SK-N-SH (cell line): ENCODE measurements at regions not wholly inside any gene's neighbourhood (a gene's known extent, or its start where the extent isn't known, plus 50 kb on each side); places are given as distances from the start of the nearest gene placed in this dataset.

ENCODE experiments used
- CTCF ChIA-PET: fragments of 300-600, 350-600 bp; formaldehyde crosslinking; extraction: SDS; loops from one replicate; lab custom pipeline; 2021; lab: Yijun Ruan, JAX
- POLR2A ChIA-PET: fragments of 350-600 bp; sonication (Branson Sonifier 250); formaldehyde crosslinking; extraction: SDS; loops from one replicate; lab custom pipeline; 2020; ENCODE audit warnings: antibody characterized with exemption, inconsistent platforms; lab: Yijun Ruan, JAX
- DNase-seq: peaks from one replicate; pipeline ENCODE4 v3.0.0; 2012
- H2AFZ ChIP-seq: fragments of 200-600 bp; sonication (generic); 2 replicates; pipeline ENCODE4 v1.8.1; 2016; ENCODE audit warnings: antibody characterized with exemption, mild to moderate bottlenecking, low read depth
- H3F3A ChIP-seq: fragments of 200-600 bp; sonication (generic); replicated peaks from 2 replicates; pipeline ENCODE3; 2016; ENCODE audit warnings: antibody characterized with exemption, mild to moderate bottlenecking; ENCODE audit not compliant: insufficient read depth
- H3K27ac ChIP-seq, 2 experiments: fragments of 200-500 bp in 1 of 2; fragments of 200-600 bp in 1 of 2; sonication (Bioruptor generic) in 1 of 2; sonication (generic), shearing (Covaris generic) in 1 of 2; 2 replicates each; pipeline versions ENCODE4 v1.5.1 to v1.6.1; 2014 to 2016; ENCODE audit warnings: low read depth in 2 of 2, inconsistent platforms in 1 of 2, low read length in 1 of 2, mild to moderate bottlenecking in 1 of 2, mixed read lengths in 1 of 2
- H3K27me3 ChIP-seq: fragments of 200-600 bp; sonication (generic), shearing (Covaris generic); 2 replicates; pipeline ENCODE4 v1.6.1; 2016; ENCODE audit warnings: mixed run types; ENCODE audit not compliant: insufficient read depth
- H3K36me3 ChIP-seq, 2 experiments: fragments of 200-500 bp in 1 of 2; fragments of 200-600 bp in 1 of 2; sonication (Bioruptor generic) in 1 of 2; sonication (generic) in 1 of 2; replicated peaks in 1 of 2; 2 replicates each; pipeline versions ENCODE3 to v1.5.1; 2014 to 2016; ENCODE audit warnings: low read length in 1 of 2, mild to moderate bottlenecking in 1 of 2; ENCODE audit not compliant: insufficient read depth in 2 of 2, control insufficient read depth in 1 of 2
- H3K4me1 ChIP-seq, 2 experiments: fragments of 200-500 bp in 1 of 2; fragments of 200-600 bp in 1 of 2; sonication (Bioruptor generic) in 1 of 2; sonication (generic), shearing (Covaris generic) in 1 of 2; 2 replicates each; pipeline versions ENCODE4 v1.5.1 to v1.6.1; 2014 to 2016; ENCODE audit warnings: low read depth in 1 of 2, low read length in 1 of 2, mixed run types in 1 of 2; ENCODE audit not compliant: insufficient read depth in 2 of 2, control insufficient read depth in 1 of 2
- H3K4me2 ChIP-seq: fragments of 200-600 bp; sonication (generic), shearing (Covaris generic); 2 replicates; pipeline ENCODE4 v1.6.1; 2017; ENCODE audit warnings: mixed run types
- H3K4me3 ChIP-seq, 2 experiments: fragments of 200-500 bp in 1 of 2; fragments of 200-600 bp in 1 of 2; sonication (Bioruptor generic) in 1 of 2; sonication (generic), shearing (Covaris generic) in 1 of 2; 2 replicates each; pipeline versions ENCODE4 v1.5.1 to v1.8.1; 2014 to 2016; ENCODE audit warnings: low read depth in 2 of 2, inconsistent platforms in 1 of 2, low read length in 1 of 2, mild to moderate bottlenecking in 1 of 2, mixed read lengths in 1 of 2, moderate library complexity in 1 of 2
- H3K79me2 ChIP-seq: fragments of 200-600 bp; sonication (generic); 2 replicates; pipeline ENCODE4 v1.8.1; 2017; ENCODE audit warnings: mild to moderate bottlenecking; ENCODE audit not compliant: insufficient read depth
- H3K9ac ChIP-seq: fragments of 200-600 bp; sonication (generic); 2 replicates; pipeline ENCODE4 v1.6.1; 2017; ENCODE audit warnings: mixed run types
- H3K9me2 ChIP-seq: fragments of 200-600 bp; sonication (generic); 2 replicates; pipeline ENCODE4 v1.6.1; 2017; ENCODE audit warnings: mixed run types
- H3K9me3 ChIP-seq: fragments of 200-600 bp; sonication (generic); 2 replicates; pipeline ENCODE4 v1.6.1; 2017; ENCODE audit warnings: mixed run types, mild to moderate bottlenecking, moderate library complexity
- H4K20me1 ChIP-seq: fragments of 200-600 bp; sonication (generic); 2 replicates; pipeline ENCODE4 v1.6.1; 2017; ENCODE audit warnings: mild to moderate bottlenecking, mixed run types; ENCODE audit not compliant: insufficient read depth
- FOSL2 ChIP-seq: IDR thresholded peaks from 2 replicates; pipeline ENCODE4 v1.4.0; 2012; ENCODE audit warnings: low read depth, mild to moderate bottlenecking, moderate library complexity, borderline replicate concordance
- FOXJ3 ChIP-seq: sonication (generic); formaldehyde crosslinking; IDR thresholded peaks from 2 replicates; pipeline ENCODE4 v1.5.1; 2020; ENCODE audit warnings: mild to moderate bottlenecking, missing genetic modification reagents
- FOXM1 ChIP-seq: IDR thresholded peaks from 2 replicates; pipeline ENCODE4 v1.4.0; 2012; ENCODE audit warnings: low read depth, mild to moderate bottlenecking
- GABPA ChIP-seq: IDR thresholded peaks from 2 replicates; pipeline ENCODE4 v1.4.0; 2012; ENCODE audit warnings: low read depth, mild to moderate bottlenecking
- MEF2A ChIP-seq: IDR thresholded peaks from 2 replicates; pipeline ENCODE4 v1.4.0; 2012; ENCODE audit warnings: low read depth, borderline replicate concordance
- MXI1 ChIP-seq: IDR thresholded peaks from 2 replicates; pipeline ENCODE4 v1.6.1; 2012; ENCODE audit warnings: mild to moderate bottlenecking, low read depth, low read length, improper control_type of control experiment
- RAD21 ChIP-seq: IDR thresholded peaks from 2 replicates; pipeline ENCODE4 v1.6.1; 2012; ENCODE audit warnings: mild to moderate bottlenecking, low read length
- RFX5 ChIP-seq: IDR thresholded peaks from 2 replicates; pipeline ENCODE4 v1.6.1; 2012; ENCODE audit warnings: mild to moderate bottlenecking, improper control_type of control experiment, low read length
- SIN3A ChIP-seq: IDR thresholded peaks from 2 replicates; pipeline ENCODE4 v1.6.1; 2012; ENCODE audit warnings: low read depth, mild to moderate bottlenecking, low read length, moderate library complexity, borderline replicate concordance
- WGBS: methylation state at CpG from one replicate; pipeline ENCODE4 v1.1.6; 2017; ENCODE audit warnings: low lambda C conversion rate; 5-methylcytosine and 5-hydroxymethylcytosine counted together
- TF ChIP-seq, protein P1 (sequence below): IDR thresholded peaks from 2 replicates; pipeline ENCODE4 v1.6.1; 2012; ENCODE audit warnings: mild to moderate bottlenecking, low read depth, low read length, moderate library complexity
- TF ChIP-seq, protein P2 (sequence below): fragments of 150-350 bp; IDR thresholded peaks from 2 replicates; pipeline ENCODE4 v1.6.1; 2016; ENCODE audit warnings: mild to moderate bottlenecking, low read depth, low read length
- TF ChIP-seq, protein P3 (sequence below): fragments of 150-350 bp; IDR thresholded peaks from 2 replicates; pipeline ENCODE4 v1.6.1; 2017; ENCODE audit warnings: antibody characterized with exemption, low read length, low read depth, borderline replicate concordance
- TF ChIP-seq, protein P4 (sequence below): IDR thresholded peaks from 2 replicates; pipeline ENCODE4; 2012
- TF ChIP-seq, protein P5 (sequence below): IDR thresholded peaks from 2 replicates; pipeline ENCODE4 v1.4.0; 2012; ENCODE audit warnings: low read depth

DNA sequence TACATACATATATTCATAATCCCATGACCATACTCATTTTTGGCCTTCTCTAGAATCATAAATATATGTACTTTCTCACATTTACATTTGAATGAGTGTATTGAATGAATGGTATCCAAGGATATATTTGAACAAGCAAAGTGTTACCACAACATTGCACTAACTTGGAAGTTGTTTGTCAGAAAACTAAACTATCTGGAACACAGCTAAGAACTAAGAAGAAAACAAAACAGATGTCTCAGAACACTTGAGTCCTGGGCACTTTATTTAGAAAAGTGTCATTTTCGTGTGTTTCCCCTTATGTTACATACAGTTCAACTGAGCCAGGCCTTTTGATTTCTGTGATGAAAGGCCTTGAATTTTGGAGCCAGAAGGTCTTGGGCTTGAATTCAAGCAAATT is 466.7 kb upstream of the FAT1 start:
- no peaks in the 10 kb centered on the region for H3K9me3 ChIP-seq
- 11% methylated on average over 1 of the region's 1 CpG for whole genome bisulfite sequencing

DNA sequence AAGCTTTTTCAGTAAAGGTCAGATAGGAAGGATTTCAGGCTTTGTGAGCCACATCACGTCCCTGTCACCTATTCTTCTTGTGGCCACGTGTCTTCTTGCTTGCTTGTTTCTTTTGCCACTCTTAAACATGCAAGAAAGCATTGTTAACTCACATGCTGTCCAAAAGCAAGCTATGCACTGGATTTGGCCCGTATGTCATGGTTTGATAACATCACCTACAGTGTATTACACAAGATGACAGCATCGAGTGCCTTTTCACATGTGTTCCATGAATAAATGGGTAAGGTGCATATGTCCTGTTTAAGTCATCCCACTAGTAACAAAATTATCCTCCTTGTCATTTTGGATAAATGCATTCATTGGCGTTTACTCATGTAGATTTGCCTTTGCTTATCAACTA is 468.0 kb upstream of the FAT1 start:
- Histone ChIP-seq H3K9me2 (no peaks in the 10 kb centered on the region), H3K27me3 (no peaks in the 10 kb centered on the region), H3F3A (no peaks in the 10 kb centered on the region), H3K9me3 (no peaks in the 10 kb centered on the region), H3K79me2 (no peaks in the 10 kb centered on the region), H2AFZ (no peak overlapping the region), H4K20me1 (no peaks in the 10 kb centered on the region), H3K4me1 (no peaks in the 10 kb centered on the region), H3K4me2 (no peak overlapping the region), H3K9ac (no peak overlapping the region), H3K4me3 (no peak overlapping the region), H3K36me3 (no peaks in the 10 kb centered on the region), H3K27ac (no peak overlapping the region)
- CTCF ChIA-PET, result no interaction called here
- no peak for DNase-seq
- POLR2A ChIA-PET, result no interaction called here
- TF ChIP-seq, protein P1, sequence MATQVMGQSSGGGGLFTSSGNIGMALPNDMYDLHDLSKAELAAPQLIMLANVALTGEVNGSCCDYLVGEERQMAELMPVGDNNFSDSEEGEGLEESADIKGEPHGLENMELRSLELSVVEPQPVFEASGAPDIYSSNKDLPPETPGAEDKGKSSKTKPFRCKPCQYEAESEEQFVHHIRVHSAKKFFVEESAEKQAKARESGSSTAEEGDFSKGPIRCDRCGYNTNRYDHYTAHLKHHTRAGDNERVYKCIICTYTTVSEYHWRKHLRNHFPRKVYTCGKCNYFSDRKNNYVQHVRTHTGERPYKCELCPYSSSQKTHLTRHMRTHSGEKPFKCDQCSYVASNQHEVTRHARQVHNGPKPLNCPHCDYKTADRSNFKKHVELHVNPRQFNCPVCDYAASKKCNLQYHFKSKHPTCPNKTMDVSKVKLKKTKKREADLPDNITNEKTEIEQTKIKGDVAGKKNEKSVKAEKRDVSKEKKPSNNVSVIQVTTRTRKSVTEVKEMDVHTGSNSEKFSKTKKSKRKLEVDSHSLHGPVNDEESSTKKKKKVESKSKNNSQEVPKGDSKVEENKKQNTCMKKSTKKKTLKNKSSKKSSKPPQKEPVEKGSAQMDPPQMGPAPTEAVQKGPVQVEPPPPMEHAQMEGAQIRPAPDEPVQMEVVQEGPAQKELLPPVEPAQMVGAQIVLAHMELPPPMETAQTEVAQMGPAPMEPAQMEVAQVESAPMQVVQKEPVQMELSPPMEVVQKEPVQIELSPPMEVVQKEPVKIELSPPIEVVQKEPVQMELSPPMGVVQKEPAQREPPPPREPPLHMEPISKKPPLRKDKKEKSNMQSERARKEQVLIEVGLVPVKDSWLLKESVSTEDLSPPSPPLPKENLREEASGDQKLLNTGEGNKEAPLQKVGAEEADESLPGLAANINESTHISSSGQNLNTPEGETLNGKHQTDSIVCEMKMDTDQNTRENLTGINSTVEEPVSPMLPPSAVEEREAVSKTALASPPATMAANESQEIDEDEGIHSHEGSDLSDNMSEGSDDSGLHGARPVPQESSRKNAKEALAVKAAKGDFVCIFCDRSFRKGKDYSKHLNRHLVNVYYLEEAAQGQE, result no peak
- TF ChIP-seq RFX5, result no peak
- WGBS, result 27% methylated on average over 5 of the region's 5 CpGs

More for the DNA sequence above, 466.7 kb upstream of the FAT1 start:
- no peaks in the 10 kb centered on the region for H3K36me3 ChIP-seq
- H3K9me2 ChIP-seq, result no peaks in the 10 kb centered on the region
- no peaks in the 10 kb centered on the region for H3K4me1 ChIP-seq
- H3K9ac ChIP-seq, result no peak overlapping the region
- H3K79me2 ChIP-seq, result no peaks in the 10 kb centered on the region
- no peaks in the 10 kb centered on the region for H4K20me1 ChIP-seq
- H3K4me2 ChIP-seq, result no peak overlapping the region
- H3K4me3 ChIP-seq, result no peak overlapping the region
- H3K27me3 ChIP-seq, result no peaks in the 10 kb centered on the region
- POLR2A ChIA-PET, result no interaction called here
- H3K27ac ChIP-seq, result no peak overlapping the region
- DNase-seq, result no peak
- H3F3A ChIP-seq, result no peaks in the 10 kb centered on the region
- CTCF ChIA-PET, result no interaction called here
- no peak overlapping the region for H2AFZ ChIP-seq
- no peak for TF ChIP-seq SIN3A
- TF ChIP-seq GABPA, result no peak
- TF ChIP-seq FOXJ3 (CRISPR knock-in tag), result no peak
- no peak for TF ChIP-seq MEF2A
- TF ChIP-seq, protein P2, sequence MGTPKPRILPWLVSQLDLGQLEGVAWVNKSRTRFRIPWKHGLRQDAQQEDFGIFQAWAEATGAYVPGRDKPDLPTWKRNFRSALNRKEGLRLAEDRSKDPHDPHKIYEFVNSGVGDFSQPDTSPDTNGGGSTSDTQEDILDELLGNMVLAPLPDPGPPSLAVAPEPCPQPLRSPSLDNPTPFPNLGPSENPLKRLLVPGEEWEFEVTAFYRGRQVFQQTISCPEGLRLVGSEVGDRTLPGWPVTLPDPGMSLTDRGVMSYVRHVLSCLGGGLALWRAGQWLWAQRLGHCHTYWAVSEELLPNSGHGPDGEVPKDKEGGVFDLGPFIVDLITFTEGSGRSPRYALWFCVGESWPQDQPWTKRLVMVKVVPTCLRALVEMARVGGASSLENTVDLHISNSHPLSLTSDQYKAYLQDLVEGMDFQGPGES, result no peak
- TF ChIP-seq, protein P3, sequence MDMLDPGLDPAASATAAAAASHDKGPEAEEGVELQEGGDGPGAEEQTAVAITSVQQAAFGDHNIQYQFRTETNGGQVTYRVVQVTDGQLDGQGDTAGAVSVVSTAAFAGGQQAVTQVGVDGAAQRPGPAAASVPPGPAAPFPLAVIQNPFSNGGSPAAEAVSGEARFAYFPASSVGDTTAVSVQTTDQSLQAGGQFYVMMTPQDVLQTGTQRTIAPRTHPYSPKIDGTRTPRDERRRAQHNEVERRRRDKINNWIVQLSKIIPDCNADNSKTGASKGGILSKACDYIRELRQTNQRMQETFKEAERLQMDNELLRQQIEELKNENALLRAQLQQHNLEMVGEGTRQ, result no peak
- no peak for TF ChIP-seq RFX5
- TF ChIP-seq, protein P4, sequence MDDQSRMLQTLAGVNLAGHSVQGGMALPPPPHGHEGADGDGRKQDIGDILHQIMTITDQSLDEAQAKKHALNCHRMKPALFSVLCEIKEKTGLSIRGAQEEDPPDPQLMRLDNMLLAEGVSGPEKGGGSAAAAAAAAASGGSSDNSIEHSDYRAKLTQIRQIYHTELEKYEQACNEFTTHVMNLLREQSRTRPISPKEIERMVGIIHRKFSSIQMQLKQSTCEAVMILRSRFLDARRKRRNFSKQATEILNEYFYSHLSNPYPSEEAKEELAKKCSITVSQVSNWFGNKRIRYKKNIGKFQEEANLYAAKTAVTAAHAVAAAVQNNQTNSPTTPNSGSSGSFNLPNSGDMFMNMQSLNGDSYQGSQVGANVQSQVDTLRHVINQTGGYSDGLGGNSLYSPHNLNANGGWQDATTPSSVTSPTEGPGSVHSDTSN, result no peak
- TF ChIP-seq, protein P5, sequence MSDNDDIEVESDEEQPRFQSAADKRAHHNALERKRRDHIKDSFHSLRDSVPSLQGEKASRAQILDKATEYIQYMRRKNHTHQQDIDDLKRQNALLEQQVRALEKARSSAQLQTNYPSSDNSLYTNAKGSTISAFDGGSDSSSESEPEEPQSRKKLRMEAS, result no peak
- no peak for TF ChIP-seq FOXM1
- no peak for TF ChIP-seq RAD21
- TF ChIP-seq MXI1, result no peak
- TF ChIP-seq FOSL2, result no peak
- TF ChIP-seq, all 33 proteins: peak for 0
